Stomach smooth muscle (tissue), 2 donors: ENCODE measurements at regions not wholly inside any gene's neighbourhood (a gene's known extent, or its start where the extent isn't known, plus 50 kb on each side); places are given as distances from the start of the nearest gene placed in this dataset.

Experiments
- H3K27ac ChIP-seq: one replicate; pipeline ENCODE4 v1.7.0; 2013; ENCODE audit warnings: mild to moderate bottlenecking, low read length, inconsistent platforms
- H3K27me3 ChIP-seq, 2 donors: one replicate each; pipeline ENCODE4 v1.7.0; 2013; ENCODE audit warnings: low read length in 2 of 2; ENCODE audit not compliant: insufficient read depth in 2 of 2, control insufficient read depth in 1 of 2
- H3K36me3 ChIP-seq, 2 donors: one replicate each; pipeline ENCODE4 v1.7.0; 2013; ENCODE audit warnings: low read length in 2 of 2; ENCODE audit not compliant: control insufficient read depth in 2 of 2, insufficient read depth in 2 of 2
- H3K4me1 ChIP-seq: one replicate; pipeline ENCODE4 v1.7.0; 2013; ENCODE audit warnings: low read length; ENCODE audit not compliant: control insufficient read depth, insufficient read depth
- H3K4me3 ChIP-seq, 2 donors: one replicate each; pipeline ENCODE4 v1.7.0; 2013; ENCODE audit warnings: low read length in 2 of 2
- H3K9ac ChIP-seq, 2 donors: one replicate each; pipeline ENCODE4 v1.7.0; 2013; ENCODE audit warnings: low read length in 2 of 2, mild to moderate bottlenecking in 1 of 2
- H3K9me3 ChIP-seq, 2 donors: one replicate each; pipeline ENCODE4 v1.7.0; 2013; ENCODE audit warnings: low read length in 2 of 2; ENCODE audit not compliant: control insufficient read depth in 2 of 2
- donor health status: healthy.
- donor health status: Pancreatic carcinoma.

DNA sequence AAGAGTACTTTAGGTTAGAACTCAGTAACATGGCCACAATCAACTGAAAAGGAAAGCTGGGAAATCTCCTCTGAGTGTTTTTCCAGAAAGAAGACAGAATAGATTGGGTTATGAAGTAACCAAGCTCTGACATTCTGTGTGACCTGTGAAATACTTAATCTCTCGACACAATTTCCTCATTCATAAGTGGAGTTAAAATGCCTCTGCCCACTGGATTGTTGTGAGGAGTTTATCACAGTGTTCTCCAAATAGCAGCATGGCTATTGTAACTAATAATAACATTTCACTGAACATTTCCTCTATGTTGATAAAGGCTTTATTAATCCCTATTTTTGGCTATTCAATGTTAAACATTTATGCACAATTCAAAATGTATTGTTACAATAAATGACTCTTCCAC, 311.0 kb downstream of the GABRB2 start:
- Histone ChIP-seq H3K27ac (no peak overlapping the region), H3K27me3 (no peaks in the 10 kb centered on the region), H3K9me3 (no peaks in the 10 kb centered on the region), H3K4me3 (no peak overlapping the region), H3K9ac (no peak overlapping the region), H3K4me1 (no peaks in the 10 kb centered on the region), H3K36me3 (no peaks in the 10 kb centered on the region)

DNA sequence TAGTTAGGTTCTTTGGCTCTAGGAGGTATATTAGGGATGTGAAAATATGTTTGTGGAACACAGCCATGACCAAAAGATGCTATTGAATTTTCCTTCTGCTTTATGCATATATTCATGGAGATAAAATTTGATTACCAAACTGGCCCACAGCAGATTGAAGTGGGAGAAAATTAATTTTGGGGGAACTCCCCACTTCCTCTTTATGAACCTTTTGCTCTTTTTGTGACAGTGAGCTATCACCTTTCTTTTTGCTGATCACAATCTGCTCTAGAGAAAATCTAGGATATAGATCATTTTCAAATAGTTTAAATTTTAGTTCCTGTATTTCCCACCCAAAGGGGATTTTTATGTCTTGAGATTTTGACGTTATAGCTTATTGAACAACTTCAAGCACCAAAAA, 313.0 kb downstream of the GABRB2 start:
- no peaks in the 10 kb centered on the region for H3K36me3 ChIP-seq
- H3K9me3 ChIP-seq: no peaks in the 10 kb centered on the region
- H3K4me1 ChIP-seq: no peaks in the 10 kb centered on the region
- H3K27me3 ChIP-seq: no peaks in the 10 kb centered on the region
- no peak overlapping the region for H3K27ac ChIP-seq
- no peak overlapping the region for H3K9ac ChIP-seq
- H3K4me3 ChIP-seq: no peak overlapping the region

DNA sequence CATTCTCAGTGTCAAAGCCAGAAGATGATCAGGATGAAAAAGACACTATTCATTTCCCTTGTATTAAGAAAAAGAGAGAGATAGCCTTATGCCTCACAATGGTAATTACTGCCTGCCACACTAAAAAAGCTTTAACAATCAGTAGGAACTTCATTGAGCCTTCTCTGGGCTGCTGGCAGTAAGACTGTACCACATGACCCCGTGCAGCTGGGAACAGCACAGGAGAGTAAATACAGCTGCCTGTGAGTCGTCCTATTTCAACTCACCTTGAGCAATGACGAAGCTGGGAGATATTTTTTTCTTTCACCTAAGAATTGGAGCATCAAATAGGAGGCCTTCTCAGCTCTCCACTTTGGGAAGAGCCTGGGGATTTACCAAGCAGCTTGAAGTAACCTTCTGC, 316.3 kb downstream of the GABRB2 start:
- no peaks in the 10 kb centered on the region for H3K4me1 ChIP-seq
- no peaks in the 10 kb centered on the region for H3K36me3 ChIP-seq
- H3K27ac ChIP-seq: no peak overlapping the region
- H3K9ac ChIP-seq: no peak overlapping the region
- H3K4me3 ChIP-seq: no peak overlapping the region
- no peaks in the 10 kb centered on the region for H3K9me3 ChIP-seq
- H3K27me3 ChIP-seq: no peaks in the 10 kb centered on the region

DNA sequence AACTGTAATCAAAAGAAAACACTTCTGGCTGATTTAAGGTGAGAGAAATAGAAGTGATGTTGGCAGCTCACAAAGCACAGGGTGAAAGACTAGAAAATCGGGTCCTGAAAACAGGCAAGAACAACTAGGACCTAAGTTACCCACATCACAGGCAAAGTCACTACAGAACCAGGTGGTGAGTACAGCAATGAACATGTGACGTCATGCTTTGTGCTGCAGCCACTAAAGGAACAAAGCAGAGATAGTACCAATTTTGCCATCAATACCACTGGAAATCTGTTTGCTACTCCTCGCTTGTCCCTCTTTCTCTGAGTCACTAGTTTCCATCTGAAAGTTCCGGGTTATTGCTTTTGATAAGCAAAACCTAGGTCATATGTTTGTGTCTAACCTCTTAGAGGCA, 326.7 kb downstream of the GABRB2 start:
- Histone ChIP-seq H3K4me1 (no peaks in the 10 kb centered on the region), H3K27me3 (no peaks in the 10 kb centered on the region), H3K4me3 (no peak overlapping the region), H3K36me3 (no peaks in the 10 kb centered on the region), H3K9me3 (peaks cover 0 to 2% of the 10 kb centered on the region in 2 donors), H3K9ac (no peak overlapping the region), H3K27ac (no peak overlapping the region)

DNA sequence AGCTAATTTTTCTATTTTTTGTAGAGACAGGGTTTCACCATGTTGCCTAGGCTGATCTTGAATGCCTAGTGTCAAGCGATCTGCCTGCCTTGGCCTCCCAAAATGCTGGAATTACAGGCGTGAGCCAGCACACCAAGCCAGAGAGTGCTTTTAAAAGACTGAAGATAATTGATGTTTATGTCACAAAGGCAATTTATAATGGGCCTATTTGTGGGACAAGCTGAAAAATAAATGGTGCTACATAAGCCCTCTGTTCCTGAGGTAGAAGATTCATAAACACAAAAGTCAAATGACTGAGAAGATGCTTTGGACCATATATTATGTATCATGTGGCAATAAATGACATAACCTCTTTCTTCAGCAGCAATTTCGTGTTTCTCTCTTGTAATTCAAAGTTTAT, 329.6 kb downstream of the GABRB2 start:
- H3K4me3 ChIP-seq: no peak overlapping the region
- no peaks in the 10 kb centered on the region for H3K27me3 ChIP-seq
- H3K27ac ChIP-seq: no peak overlapping the region
- H3K9ac ChIP-seq: no peak overlapping the region
- H3K4me1 ChIP-seq: no peaks in the 10 kb centered on the region
- peaks cover 0 to 2% of the 10 kb centered on the region in 2 donors for H3K9me3 ChIP-seq
- no peaks in the 10 kb centered on the region for H3K36me3 ChIP-seq

DNA sequence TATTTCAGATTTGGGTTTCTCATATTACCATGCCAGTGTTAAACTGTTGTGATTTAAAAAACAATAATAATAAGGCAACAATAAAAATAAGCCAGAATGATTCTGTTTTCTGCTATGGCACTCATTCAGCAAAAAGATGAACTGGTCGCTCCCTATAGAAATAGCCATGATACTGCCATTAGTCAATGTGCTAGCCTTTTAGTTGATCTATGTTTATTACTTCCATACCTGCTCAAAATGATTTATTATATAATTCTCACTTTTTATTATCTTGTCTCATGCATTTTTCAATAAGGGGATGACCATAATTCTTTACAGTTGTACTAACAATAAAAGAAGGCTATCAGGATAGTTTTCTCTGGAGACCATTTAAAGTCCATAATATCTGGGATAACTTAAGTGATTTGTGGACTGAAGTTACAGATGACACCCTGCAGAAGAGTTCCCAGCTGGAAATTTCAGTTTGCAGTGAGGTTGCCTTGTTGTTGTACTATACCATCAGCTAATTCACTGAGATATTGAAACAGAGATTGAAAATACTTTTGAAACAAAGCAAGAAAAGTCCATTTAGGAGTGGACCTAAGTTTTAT, 334.3 kb downstream of the GABRB2 start:
- no peaks in the 10 kb centered on the region for H3K9me3 ChIP-seq
- no peaks in the 10 kb centered on the region for H3K36me3 ChIP-seq
- H3K27ac ChIP-seq: no peak overlapping the region
- H3K27me3 ChIP-seq: no peaks in the 10 kb centered on the region
- no peak overlapping the region for H3K9ac ChIP-seq
- H3K4me3 ChIP-seq: no peak overlapping the region
- H3K4me1 ChIP-seq: no peaks in the 10 kb centered on the region

DNA sequence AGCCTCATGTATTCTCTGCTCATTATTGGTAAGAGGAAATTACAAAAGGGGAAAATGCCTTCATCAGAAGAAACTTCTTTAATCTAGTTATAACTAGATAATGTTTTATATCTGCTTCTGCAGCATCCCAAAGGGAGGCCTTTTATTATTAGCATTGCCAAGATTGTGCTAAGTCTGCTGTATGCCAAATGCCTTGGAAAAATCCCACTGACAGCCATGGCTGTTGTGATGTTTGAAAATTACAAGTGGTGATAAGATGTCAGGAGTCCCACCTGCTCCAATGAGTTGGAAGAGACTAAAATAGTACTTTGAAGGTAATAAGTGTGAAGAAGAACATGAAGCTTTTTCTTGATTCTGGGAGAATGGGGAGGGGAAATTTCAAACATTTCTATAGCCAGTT, 345.0 kb downstream of the GABRB2 start:
- H3K9ac ChIP-seq: no peak overlapping the region
- H3K9me3 ChIP-seq: peaks cover 0 to 2% of the 10 kb centered on the region in 2 donors
- H3K27me3 ChIP-seq: no peaks in the 10 kb centered on the region
- H3K27ac ChIP-seq: no peak overlapping the region
- H3K4me1 ChIP-seq: no peaks in the 10 kb centered on the region
- H3K4me3 ChIP-seq: no peak overlapping the region
- H3K36me3 ChIP-seq: no peaks in the 10 kb centered on the region

DNA sequence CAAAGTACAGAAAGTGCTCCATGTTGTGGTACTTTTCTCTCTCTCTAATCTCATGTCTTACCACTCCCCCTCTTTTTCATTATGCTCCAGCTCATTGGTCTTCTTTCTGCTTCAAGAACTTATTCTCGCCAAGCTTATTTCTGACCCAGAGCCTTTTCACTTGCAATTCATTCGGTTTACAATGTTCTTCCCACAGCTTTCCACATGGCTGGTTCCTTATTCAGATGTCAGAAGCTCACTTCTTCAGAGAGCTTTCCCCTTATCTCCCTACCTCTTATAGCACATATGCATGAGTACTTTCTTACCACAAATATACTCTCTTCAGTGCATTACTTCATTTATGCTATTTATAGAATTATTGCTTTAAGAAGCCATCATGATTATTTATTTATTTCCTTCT, 338.8 kb upstream of the ATP10B start:
- Histone ChIP-seq H3K9ac (no peak overlapping the region), H3K36me3 (no peaks in the 10 kb centered on the region), H3K4me3 (no peak overlapping the region), H3K4me1 (no peaks in the 10 kb centered on the region), H3K27ac (no peak overlapping the region), H3K27me3 (no peaks in the 10 kb centered on the region), H3K9me3 (no peaks in the 10 kb centered on the region)

DNA sequence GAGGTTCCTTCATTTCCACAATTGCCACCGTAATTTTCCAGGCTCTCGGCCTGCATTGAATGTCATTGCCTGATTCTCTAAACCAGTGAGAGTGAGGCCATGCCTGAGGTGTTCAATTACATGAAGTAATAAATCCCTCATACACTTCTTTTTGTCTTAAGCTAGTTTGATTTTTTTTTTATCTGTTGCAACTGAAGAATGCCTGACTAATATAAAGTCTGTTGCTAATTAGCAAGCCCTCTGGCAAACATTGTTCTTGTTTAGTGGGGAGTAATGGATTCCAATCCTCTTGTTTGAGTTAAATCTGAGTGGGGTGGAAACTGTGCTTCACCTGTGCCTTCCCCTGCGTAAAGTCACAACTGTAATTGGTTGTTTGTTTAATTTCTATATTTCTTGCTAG, 338.1 kb upstream of the ATP10B start:
- Histone ChIP-seq H3K36me3 (no peaks in the 10 kb centered on the region), H3K4me1 (no peaks in the 10 kb centered on the region), H3K27me3 (no peaks in the 10 kb centered on the region), H3K4me3 (no peak overlapping the region), H3K9me3 (no peaks in the 10 kb centered on the region), H3K27ac (no peak overlapping the region), H3K9ac (no peak overlapping the region)

DNA sequence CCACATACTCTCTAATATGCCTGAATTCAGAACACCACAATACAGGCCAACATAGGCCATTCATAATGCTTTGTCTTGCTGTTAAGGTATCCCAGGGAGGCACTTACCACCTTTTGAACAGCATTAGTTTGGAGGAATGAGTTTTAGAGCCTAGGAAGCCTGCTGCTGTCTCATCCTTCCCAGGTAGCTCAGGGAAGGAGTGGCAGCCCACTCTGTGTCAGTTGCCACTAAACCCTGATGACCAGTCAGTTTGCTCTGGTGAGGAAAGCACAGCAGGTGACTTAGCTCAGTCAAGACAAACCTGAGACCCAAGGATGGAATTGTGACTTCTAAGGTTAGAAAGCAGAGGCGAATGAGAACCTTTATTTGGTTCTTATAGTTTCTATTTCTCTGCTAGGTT, 337.4 kb upstream of the ATP10B start:
- Histone ChIP-seq H3K36me3 (no peaks in the 10 kb centered on the region), H3K4me3 (no peak overlapping the region), H3K27me3 (no peaks in the 10 kb centered on the region), H3K9me3 (no peaks in the 10 kb centered on the region), H3K9ac (no peak overlapping the region), H3K27ac (no peak overlapping the region), H3K4me1 (no peaks in the 10 kb centered on the region)

DNA sequence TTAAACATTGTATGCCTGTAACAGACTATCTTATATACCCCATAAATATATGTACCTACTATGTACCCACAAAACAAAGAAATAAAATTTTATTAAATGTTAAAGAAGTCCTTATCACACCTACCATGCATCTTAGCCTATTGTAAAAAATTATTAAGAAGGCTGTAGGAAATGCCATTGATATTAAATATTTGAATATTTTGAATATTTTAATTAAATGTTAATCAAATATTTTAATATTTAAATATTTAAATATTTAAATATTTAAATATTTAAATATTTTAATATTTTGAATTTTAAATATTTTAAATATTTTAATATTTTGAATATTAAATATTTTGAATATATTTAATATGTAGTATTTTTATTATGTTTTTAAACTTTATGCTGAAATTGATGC, 331.5 kb upstream of the ATP10B start:
- Histone ChIP-seq H3K4me1 (no peaks in the 10 kb centered on the region), H3K27me3 (no peaks in the 10 kb centered on the region), H3K4me3 (no peak overlapping the region), H3K36me3 (no peaks in the 10 kb centered on the region), H3K9me3 (no peaks in the 10 kb centered on the region), H3K9ac (no peak overlapping the region), H3K27ac (no peak overlapping the region)
